Liver (tissue), 8 donors: ENCODE measurements at regions not wholly inside any gene's neighbourhood (a gene's known extent, or its start where the extent isn't known, plus 50 kb on each side); places are given as distances from the start of the nearest gene placed in this dataset.

ENCODE experiments used
- DNase-seq: peaks from one replicate; pipeline ENCODE4 v3.0.0-alpha.2; 2017; ENCODE audit warnings: low spot score
- H3K27ac ChIP-seq, 2 donors: one replicate each; pipeline ENCODE4 v1.7.0; 2013; ENCODE audit warnings: inconsistent platforms in 2 of 2, low read length in 2 of 2, control low read depth in 1 of 2, low read depth in 1 of 2, mild to moderate bottlenecking in 1 of 2
- H3K27me3 ChIP-seq, 4 donors: one replicate each; pipeline versions ENCODE4 v1.6.1 to v1.7.0; 2013; ENCODE audit warnings: low read length in 3 of 4, inconsistent platforms in 1 of 4, mild to moderate bottlenecking in 1 of 4, moderate library complexity in 1 of 4; ENCODE audit not compliant: control insufficient read depth in 4 of 4, insufficient read depth in 4 of 4
- H3K36me3 ChIP-seq, 4 donors: one replicate each; pipeline versions ENCODE4 v1.6.1 to v1.7.0; 2013; ENCODE audit warnings: low read length in 3 of 4, mild to moderate bottlenecking in 3 of 4, low read depth in 1 of 4, moderate library complexity in 1 of 4; ENCODE audit not compliant: control insufficient read depth in 4 of 4, insufficient read depth in 3 of 4
- H3K4me1 ChIP-seq, 4 donors: one replicate each; pipeline versions ENCODE4 v1.6.1 to v1.7.0; 2013; ENCODE audit warnings: low read length in 3 of 4, mild to moderate bottlenecking in 3 of 4, moderate library complexity in 1 of 4; ENCODE audit not compliant: control insufficient read depth in 4 of 4, insufficient read depth in 4 of 4
- H3K4me3 ChIP-seq, 3 donors: one replicate each; pipeline versions ENCODE4 v1.6.1 to v1.7.0; 2013; ENCODE audit warnings: low read length in 3 of 3, control low read depth in 1 of 3, low read depth in 1 of 3, mild to moderate bottlenecking in 1 of 3
- H3K9ac ChIP-seq, 2 donors: one replicate each; pipeline ENCODE4 v1.7.0; 2013; ENCODE audit warnings: low read length in 2 of 2, mild to moderate bottlenecking in 2 of 2, moderate library complexity in 2 of 2, control low read depth in 1 of 2, low read depth in 1 of 2
- H3K9me3 ChIP-seq, 4 donors: one replicate each; pipeline versions ENCODE4 v1.6.1 to v1.7.0; 2013; ENCODE audit warnings: low read length in 3 of 4; ENCODE audit not compliant: control insufficient read depth in 4 of 4
- ATF3 ChIP-seq: IDR thresholded peaks from 2 replicates; pipeline ENCODE4 v1.6.1; 2016; ENCODE audit warnings: antibody characterized with exemption
- CTCF ChIP-seq: fragments of 150-350 bp; IDR thresholded peaks from 2 replicates; pipeline ENCODE4 v1.5.1; 2017; ENCODE audit warnings: improper control_type of control experiment, low read depth, low read length; ENCODE audit not compliant: missing input control
- EGR1 ChIP-seq, 2 donors: IDR thresholded peaks; 2 replicates each; pipeline ENCODE4 v1.6.1; 2016 to 2018; ENCODE audit warnings: antibody characterized with exemption in 2 of 2, low read depth in 2 of 2
- FOXA1 ChIP-seq: IDR thresholded peaks from 2 replicates; pipeline ENCODE4 v1.6.1; 2016; ENCODE audit warnings: antibody characterized with exemption
- FOXA2 ChIP-seq: IDR thresholded peaks from 2 replicates; pipeline ENCODE4 v1.6.1; 2016; ENCODE audit warnings: antibody characterized with exemption
- GABPA ChIP-seq, 2 donors: IDR thresholded peaks in 1 of 2; conservative IDR thresholded peaks in 1 of 2; 2 replicates each; pipeline ENCODE4 v1.6.1; 2016; ENCODE audit warnings: antibody characterized with exemption in 2 of 2, mild to moderate bottlenecking in 1 of 2, moderate library complexity in 1 of 2
- HNF4A ChIP-seq, 2 donors: conservative IDR thresholded peaks; 2 replicates each; pipeline ENCODE4 v1.6.1; 2016; ENCODE audit warnings: antibody characterized with exemption in 2 of 2, mild to moderate bottlenecking in 2 of 2
- HNF4G ChIP-seq: IDR thresholded peaks from 2 replicates; pipeline ENCODE4 v1.6.1; 2016; ENCODE audit warnings: antibody characterized with exemption
- JUND ChIP-seq, 2 donors: IDR thresholded peaks; 2 replicates each; pipeline ENCODE4 v1.6.1; 2016; ENCODE audit warnings: antibody characterized with exemption in 2 of 2
- NR2F2 ChIP-seq: IDR thresholded peaks from 2 replicates; pipeline ENCODE4 v1.6.1; 2016; ENCODE audit warnings: antibody characterized with exemption
- RAD21 ChIP-seq, 2 donors: IDR thresholded peaks; 2 replicates each; pipeline ENCODE4 v1.6.1; 2016; ENCODE audit warnings: antibody characterized with exemption in 2 of 2, mild to moderate bottlenecking in 2 of 2
- REST ChIP-seq: IDR thresholded peaks from 2 replicates; pipeline ENCODE4 v1.6.1; 2016; ENCODE audit warnings: antibody characterized with exemption, mild to moderate bottlenecking
- RXRA ChIP-seq, 2 donors: IDR thresholded peaks; 2 replicates each; pipeline ENCODE4 v1.6.1; 2017 to 2018; ENCODE audit warnings: antibody characterized with exemption in 2 of 2, mild to moderate bottlenecking in 1 of 2
- SP1 ChIP-seq: IDR thresholded peaks from 2 replicates; pipeline ENCODE4 v1.6.1; 2018; ENCODE audit warnings: antibody characterized with exemption, mild to moderate bottlenecking
- TAF1 ChIP-seq: conservative IDR thresholded peaks from 2 replicates; pipeline ENCODE4 v1.6.1; 2016; ENCODE audit warnings: antibody characterized with exemption, mild to moderate bottlenecking
- YY1 ChIP-seq: IDR thresholded peaks from 2 replicates; pipeline ENCODE4 v1.6.1; 2016; ENCODE audit warnings: antibody characterized with exemption, mild to moderate bottlenecking
- WGBS: extraction: QIAGEN DNeasy Blood & Tissue Kit; methylation state at CpG from one replicate; pipeline ENCODE4 v1.1.7; 2013; 5-methylcytosine and 5-hydroxymethylcytosine counted together
- TF ChIP-seq, protein P1 (sequence below): IDR thresholded peaks from 2 replicates; pipeline ENCODE4 v1.6.1; 2016; ENCODE audit warnings: antibody characterized with exemption
- TF ChIP-seq, protein P2 (sequence below): IDR thresholded peaks from 2 replicates; pipeline ENCODE4 v1.6.1; 2016; ENCODE audit warnings: antibody characterized with exemption
- donor health status: healthy.
- donor health status: healthy.
- donor health status: healthy.
- donor health status: healthy.
- donor health status: healthy.

DNA sequence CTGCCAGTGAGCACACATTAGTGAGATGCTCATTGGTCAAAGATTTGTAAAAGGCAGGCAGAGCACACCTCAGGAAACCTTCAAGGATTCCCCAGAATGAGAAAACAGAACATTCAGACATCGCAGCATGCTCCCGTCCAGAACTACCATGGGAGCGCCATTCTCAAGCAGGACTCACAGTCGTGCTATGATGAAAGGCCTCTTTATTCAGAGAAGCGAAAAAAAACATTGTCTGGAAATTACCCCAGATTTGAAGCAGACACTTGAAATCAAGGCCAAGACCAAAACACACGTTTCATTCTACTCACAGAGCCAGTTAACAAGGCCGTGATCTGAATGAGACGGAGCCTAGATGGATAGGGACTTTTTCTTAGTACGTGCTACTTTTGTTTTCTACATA lies 961.8 kb upstream of the TENM3 start:
- Histone ChIP-seq H3K36me3 (no peaks in the 10 kb centered on the region), H3K4me1 (no peaks in the 10 kb centered on the region), H3K4me3 (no peak overlapping the region), H3K27ac (no peak overlapping the region), H3K9me3 (peaks cover 0 to 4% (median 0%) of the 10 kb centered on the region in 4 donors), H3K27me3 (no peaks in the 10 kb centered on the region), H3K9ac (no peak overlapping the region)
- TF ChIP-seq YY1 (no peak), HNF4A (conservative IDR thresholded peaks at IDR 0.05) (no peak), HNF4G (no peak), TAF1 (no peak), ATF3 (no peak), RXRA (IDR thresholded peaks at IDR 0.05) (no peak), CTCF (no peak), NR2F2 (no peak), RAD21 (IDR thresholded peaks at IDR 0.05) (no peak), FOXA1 (no peak), FOXA2 (no peak), JUND (IDR thresholded peaks at IDR 0.05) (no peak), SP1 (no peak), GABPA (IDR thresholded peaks at IDR 0.05 in 1 of 2, conservative IDR thresholded peaks at IDR 0.05 in 1 of 2) (no peak), REST (no peak), EGR1 (IDR thresholded peaks at IDR 0.05; ENCODE audit: low read depth in 2 of 2) (no peak)
- TF ChIP-seq, protein P1, sequence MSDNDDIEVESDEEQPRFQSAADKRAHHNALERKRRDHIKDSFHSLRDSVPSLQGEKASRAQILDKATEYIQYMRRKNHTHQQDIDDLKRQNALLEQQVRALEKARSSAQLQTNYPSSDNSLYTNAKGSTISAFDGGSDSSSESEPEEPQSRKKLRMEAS: no peak
- TF ChIP-seq, protein P2, sequence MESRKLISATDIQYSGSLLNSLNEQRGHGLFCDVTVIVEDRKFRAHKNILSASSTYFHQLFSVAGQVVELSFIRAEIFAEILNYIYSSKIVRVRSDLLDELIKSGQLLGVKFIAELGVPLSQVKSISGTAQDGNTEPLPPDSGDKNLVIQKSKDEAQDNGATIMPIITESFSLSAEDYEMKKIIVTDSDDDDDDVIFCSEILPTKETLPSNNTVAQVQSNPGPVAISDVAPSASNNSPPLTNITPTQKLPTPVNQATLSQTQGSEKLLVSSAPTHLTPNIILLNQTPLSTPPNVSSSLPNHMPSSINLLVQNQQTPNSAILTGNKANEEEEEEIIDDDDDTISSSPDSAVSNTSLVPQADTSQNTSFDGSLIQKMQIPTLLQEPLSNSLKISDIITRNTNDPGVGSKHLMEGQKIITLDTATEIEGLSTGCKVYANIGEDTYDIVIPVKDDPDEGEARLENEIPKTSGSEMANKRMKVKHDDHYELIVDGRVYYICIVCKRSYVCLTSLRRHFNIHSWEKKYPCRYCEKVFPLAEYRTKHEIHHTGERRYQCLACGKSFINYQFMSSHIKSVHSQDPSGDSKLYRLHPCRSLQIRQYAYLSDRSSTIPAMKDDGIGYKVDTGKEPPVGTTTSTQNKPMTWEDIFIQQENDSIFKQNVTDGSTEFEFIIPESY: no peak
- WGBS: 86% methylated on average over 9 of the region's 9 CpGs
- DNase-seq: no peak
